UCSD-AML1 (cell line): ENCODE measurements at regions not wholly inside any gene's neighbourhood (a gene's known extent, or its start where the extent isn't known, plus 50 kb on each side); places are given as distances from the start of the nearest gene placed in this dataset.

Source experiments
- DNase-seq: peaks from one replicate; lab custom pipeline; 2025; ENCODE audit not compliant: unreplicated experiment; lab: John Stamatoyannopoulos, UW

DNA sequence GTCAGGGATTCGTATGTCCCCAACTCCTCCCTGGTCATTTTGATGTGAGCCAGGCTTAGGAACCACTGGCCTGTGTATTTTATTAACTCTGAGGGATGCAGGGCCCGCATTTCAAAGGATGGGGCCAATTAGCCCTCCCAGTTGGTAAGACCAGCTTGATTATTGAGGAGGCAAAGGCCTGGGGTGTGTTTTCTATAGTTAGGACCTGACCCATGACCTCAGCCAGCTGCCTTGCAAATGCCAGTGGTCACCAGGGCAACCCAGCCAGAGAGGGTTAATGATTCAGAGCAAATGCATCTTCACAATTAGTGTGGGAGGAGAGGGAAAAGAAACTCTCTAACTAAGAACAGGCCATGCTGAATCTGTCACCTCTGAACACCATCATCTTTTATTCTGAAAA lies 835.4 kb downstream of the MAFB start:
- no peak for DNase-seq

GRCh38 chr20:39853050-39853449 lies 836.0 kb downstream of the MAFB start:
- DNase-seq = no peak

DNA sequence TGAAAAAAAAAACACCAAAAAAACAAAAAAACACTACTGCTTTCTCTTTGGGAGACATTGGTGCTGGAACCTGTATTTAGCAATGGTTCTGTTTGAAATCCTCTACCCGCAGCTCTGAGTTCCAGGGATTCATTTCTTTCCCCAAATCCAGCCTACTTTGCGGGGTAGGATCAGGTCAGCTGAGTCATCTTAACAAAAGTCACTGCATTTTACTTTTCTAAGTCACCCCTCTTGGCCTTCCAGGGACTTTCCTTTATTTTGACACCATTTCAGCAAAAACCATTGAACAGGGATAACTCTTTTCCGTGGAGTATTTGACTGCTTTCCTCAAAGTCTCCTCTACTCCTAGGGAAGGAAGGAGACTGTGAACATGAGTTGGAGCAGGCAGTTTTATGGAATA lies 837.6 kb downstream of the MAFB start:
- no peak for DNase-seq

DNA sequence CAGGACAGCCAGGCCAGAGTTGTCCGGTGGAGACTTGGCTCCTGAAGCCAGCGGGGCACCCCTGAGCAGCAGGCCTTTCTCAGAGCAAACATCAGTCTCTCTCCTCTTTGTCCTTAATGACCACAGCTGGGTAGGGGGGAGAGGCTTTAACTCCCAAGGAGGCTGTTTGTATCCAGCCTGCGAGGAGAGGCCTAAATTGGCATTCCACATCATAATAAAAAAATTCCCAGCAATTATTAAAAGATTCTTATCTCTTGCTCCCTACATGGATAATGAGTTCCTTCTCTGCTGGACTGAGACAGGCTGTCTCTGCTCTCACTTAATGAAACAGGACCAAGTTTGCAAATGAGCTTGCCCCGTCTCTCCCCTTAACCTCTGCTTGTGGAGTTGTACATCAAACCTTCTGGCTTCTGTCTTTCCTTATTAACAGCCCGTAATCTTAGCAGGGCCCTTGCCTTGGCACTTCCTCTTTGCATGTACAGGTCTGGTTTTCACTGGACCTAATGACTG lies 838.2 kb downstream of the MAFB start:
- DNase-seq = no peak

GRCh38 chr20:39850246-39850645 lies 838.8 kb downstream of the MAFB start:
- no peak for DNase-seq

GRCh38 chr20:39849664-39850063 lies 839.4 kb downstream of the MAFB start:
- no peak for DNase-seq

GRCh38 chr20:39849171-39849570 lies 839.9 kb downstream of the MAFB start:
- DNase-seq = no peak

GRCh38 chr20:39839399-39840119 lies 849.5 kb downstream of the MAFB start:
- DNase-seq = no peak

DNA sequence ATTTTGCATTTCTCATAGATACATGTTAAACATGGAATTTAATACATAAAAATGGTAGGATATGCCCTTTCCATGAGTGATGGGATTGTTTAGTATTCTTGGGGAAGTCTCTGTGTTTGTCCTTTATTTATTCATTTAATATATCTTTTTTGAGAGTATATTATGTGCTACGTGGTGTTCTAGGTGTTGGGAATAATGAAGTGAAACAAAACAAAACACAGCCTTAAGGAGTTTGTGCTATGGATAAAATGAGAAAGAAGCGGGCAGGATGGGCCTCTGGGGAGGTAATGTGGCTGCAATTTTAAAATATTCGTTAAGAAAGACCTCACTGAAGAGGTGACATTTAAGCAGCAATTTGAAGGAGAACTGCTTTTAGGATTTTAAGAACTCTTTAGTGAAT lies 851.5 kb downstream of the MAFB start:
- no peak for DNase-seq

- no peak for DNase-seq
Measured at GRCh38 chr20:39835130-39835842, 853.8 kb downstream of the MAFB start.

DNA sequence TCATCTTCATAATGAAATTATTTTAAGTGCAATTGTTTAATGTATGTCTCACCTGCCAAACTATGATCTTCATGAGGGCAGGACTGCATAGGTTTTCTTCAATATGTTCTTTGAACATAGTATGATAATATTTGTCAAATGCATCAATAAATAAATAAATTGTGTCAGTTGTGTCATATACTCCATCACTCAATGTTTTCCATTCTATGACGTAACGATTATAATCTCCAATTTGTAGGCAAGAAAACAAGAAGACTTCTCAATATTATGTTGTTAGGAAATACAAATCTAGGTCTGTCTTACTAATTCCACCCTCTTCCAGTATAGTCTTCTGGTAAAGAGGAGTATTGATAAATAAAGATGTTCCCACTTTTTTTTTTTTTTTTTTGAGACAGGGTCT lies 858.1 kb downstream of the MAFB start:
- no peak for DNase-seq

DNA sequence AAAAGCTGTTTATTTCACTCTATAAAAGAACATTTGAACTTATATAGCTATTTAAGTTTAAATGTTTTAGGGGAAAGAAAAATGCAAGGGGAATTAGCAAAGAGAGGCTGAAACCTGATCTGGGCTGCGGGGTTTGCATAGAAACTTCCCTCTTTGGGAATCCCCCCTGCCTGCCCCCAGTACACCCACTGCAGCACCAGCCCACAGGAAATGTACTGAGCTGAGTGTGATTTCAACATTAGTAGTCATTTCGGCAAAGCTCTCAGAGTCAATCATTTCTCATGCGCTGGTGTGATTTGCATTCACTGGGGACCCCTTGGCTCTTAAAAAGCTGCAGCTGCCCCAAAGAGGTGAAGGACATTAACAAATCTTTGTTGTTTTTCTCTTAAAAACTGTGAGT lies 859.4 kb downstream of the MAFB start:
- DNase-seq = no peak

GRCh38 chr20:39829256-39829655 lies 859.8 kb downstream of the MAFB start:
- DNase-seq = no peak

DNA sequence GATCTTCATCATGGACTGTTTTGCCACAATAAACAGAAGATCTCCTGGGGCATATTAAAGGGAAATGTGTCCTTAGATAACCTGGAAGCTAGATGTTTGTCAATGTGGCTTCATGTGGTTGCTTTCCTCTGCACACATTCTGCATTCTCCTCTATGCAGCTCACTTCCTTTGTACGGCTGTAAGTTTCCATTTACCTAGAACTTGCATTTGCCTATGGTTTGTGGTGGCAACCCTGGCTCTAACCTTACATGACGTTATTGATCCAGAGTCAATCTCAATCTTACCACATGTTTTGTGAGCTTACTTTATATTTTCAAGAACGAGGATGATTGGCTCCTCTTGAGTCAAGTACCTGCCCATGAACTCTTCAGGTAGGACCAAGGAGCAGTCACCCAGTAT lies 863.1 kb downstream of the MAFB start:
- no peak for DNase-seq

DNA sequence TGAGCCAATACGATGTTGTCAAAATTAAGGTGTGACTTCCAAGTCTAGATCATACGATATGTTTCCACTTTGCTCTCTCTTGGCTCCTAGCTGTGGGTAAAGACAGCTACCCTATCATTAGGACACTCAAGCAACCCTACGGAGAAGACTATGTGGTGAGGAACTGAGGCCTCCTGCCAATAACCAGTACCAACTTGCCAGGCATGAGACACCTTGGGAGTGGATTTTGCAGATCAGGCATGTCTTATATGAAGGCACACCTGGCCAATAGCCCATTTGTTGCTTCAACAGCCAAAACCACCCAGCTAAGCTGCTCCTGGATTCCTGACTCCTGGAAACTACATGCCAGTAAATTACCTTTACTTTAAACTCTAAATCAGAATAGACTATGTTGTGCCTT lies 863.4 kb downstream of the DHX35 start:
- no peak for DNase-seq

GRCh38 chr20:39823224-39823623 lies 861.1 kb downstream of the DHX35 start:
- DNase-seq = no peak

DNA sequence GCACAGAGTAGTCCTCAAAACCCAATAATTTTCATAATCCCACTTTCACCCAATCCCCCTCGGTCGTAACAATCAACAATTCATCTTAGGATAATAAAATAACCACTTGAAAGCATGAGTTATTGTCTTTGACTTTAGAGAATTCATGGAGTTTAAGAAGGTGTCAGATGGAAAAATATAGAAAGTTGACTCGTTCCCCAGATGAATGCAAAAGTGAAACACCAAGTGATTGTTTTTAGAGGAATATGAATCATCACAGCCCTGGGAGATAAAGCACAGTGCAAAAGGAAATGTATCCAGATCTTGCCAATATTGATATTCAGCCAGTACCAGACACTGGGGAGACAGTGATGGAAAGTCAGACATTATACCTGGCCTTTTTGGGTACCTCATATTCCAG lies 860.5 kb downstream of the DHX35 start:
- DNase-seq = no peak

DNA sequence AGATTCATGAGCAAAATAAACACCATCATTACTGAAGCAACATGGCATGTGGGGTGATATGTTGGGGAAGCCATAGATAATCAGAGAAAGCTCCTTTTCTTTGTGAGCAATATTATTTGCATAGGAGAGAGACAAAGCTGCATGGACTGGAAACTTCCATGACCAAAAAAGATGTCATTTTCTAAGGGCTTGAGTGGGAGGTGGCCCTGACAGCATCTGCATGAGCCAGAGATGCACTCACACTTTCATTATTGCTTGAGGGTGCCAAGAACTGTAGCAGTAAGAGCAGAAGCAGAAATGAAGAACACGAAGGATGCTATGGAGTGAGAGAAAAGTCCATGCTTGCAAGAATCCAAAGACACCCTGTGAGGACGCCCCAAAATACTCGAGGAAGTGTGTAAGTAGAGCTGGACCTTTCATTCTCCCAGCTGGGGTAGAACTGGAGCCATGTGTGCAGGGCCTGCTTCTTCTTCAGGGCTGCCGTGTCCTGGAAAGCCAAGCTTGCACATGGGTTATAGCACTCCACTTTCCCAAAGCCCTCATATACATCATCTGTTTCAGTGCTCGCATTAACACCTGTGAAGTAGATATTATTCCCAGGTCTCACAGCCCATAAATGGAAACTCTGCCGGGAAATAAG lies 851.2 kb downstream of the DHX35 start:
- DNase-seq = no peak

DNA sequence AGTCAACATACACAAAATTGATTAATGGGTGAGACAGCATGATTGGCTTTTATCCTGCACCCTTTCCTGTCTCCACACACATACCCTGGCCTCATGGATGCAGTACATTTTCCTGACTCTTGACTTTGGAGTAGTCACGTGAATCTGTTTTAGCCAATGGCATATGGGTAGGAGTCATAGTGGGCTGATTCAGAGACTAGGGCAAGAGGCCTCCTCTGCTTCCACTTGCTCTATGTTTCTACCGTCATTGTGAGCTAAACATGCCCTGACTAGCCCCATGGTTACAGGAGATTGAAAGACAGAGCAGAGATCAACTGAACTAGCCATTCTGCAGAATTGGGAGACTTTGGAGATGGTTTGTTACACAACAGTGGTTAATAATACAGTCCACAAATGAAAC lies 850.0 kb downstream of the DHX35 start:
- no peak for DNase-seq

DNA sequence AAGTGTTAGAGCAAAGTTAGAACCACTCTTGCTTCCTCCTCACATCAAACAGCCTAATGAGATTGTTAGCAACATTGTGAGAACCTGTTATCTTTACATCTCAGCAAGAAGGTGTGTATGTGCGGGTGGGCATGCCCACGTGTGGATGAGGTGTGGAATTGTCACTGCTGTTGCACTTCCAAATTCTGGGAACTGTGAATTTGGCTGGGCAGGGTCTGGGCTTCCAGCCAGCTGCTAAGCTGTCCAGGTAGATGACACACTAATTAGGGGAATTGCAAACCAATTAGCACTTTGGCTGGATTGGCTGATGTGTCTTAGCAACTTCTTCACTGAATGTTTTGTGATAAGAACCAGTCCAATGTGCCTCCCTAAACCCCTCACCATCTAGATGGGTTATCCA lies 848.2 kb downstream of the DHX35 start:
- no peak for DNase-seq

DNA sequence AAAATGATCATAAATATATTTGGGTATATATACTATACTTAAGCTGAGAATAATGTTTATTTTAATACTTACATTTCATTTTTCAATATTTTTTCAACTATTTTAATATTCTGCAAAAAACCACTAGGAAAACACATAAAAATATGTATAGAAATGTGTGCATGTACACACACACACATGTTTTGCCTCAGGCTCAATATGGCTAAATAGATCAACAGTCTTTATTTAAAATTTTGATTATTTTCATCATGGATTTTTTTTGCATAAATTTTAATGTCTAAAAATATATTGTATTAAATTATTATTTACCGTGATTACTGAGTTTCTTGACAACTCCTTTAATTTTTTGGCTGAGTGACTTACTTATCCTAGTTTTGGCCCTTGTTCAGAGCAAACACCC lies 846.5 kb downstream of the DHX35 start:
- no peak for DNase-seq

GRCh38 chr20:39800548-39800947 lies 838.4 kb downstream of the DHX35 start:
- no peak for DNase-seq
